CD4-positive, alpha-beta T cell (primary cell): ENCODE measurements at regions not wholly inside any gene's neighbourhood (a gene's known extent, or its start where the extent isn't known, plus 50 kb on each side); places are given as distances from the start of the nearest gene placed in this dataset.

Experiments used
- ATAC-seq: fragments of 200-7000 bp; cut with Tn5 transposase; one replicate; pipeline ENCODE4 v1.10.0; 2022; ENCODE audit warnings: mild to moderate bottlenecking; ENCODE audit not compliant: poor library complexity
- CTCF ChIA-PET: fragments of 350-600 bp; sonication (Branson Sonifier 250); formaldehyde crosslinking; loops from one replicate; lab custom pipeline; 2021; ENCODE audit warnings: antibody characterized with exemption, inconsistent platforms; lab: Charles Lee
- POLR2A ChIA-PET: fragments of 350-600 bp; sonication (Branson Sonifier 250); formaldehyde crosslinking; loops from one replicate; lab custom pipeline; 2021; ENCODE audit warnings: antibody characterized with exemption, inconsistent platforms; lab: Charles Lee
- DNase-seq, 14 experiments: peaks; one replicate each; pipeline ENCODE4 v3.0.0-alpha.2; 2013 to 2020; ENCODE audit warnings: mixed read lengths in 2 of 14
- H3K27ac ChIP-seq, 2 donors: one replicate each; pipeline versions ENCODE4 v1.5.1 to v1.7.0; 2013; ENCODE audit warnings: low read length in 2 of 2, low read depth in 1 of 2, mild to moderate bottlenecking in 1 of 2
- H3K27me3 ChIP-seq, 2 experiments: 1 replicate in 1 of 2; 2 replicates in 1 of 2; pipeline versions ENCODE4 v1.6.1 to v1.7.0; 2013; ENCODE audit warnings: low read length in 2 of 2, control low read depth in 1 of 2, mild to moderate bottlenecking in 1 of 2, moderate library complexity in 1 of 2; ENCODE audit not compliant: insufficient read depth in 2 of 2, control insufficient read depth in 1 of 2
- H3K36me3 ChIP-seq: one replicate; pipeline ENCODE4 v1.6.1; 2013; ENCODE audit warnings: low read length, control low read depth; ENCODE audit not compliant: insufficient read depth
- H3K4me1 ChIP-seq: one replicate; pipeline ENCODE4 v1.6.1; 2013; ENCODE audit warnings: low read length, control low read depth; ENCODE audit not compliant: insufficient read depth
- H3K4me3 ChIP-seq: one replicate; pipeline ENCODE4 v1.5.1; 2013; ENCODE audit warnings: mild to moderate bottlenecking, low read length, moderate library complexity
- H3K9me3 ChIP-seq, 2 experiments: 1 replicate in 1 of 2; 2 replicates in 1 of 2; pipeline versions ENCODE4 v1.6.1 to v1.7.0; 2013; ENCODE audit warnings: low read length in 2 of 2, mild to moderate bottlenecking in 2 of 2, control low read depth in 1 of 2, moderate library complexity in 1 of 2; ENCODE audit not compliant: control insufficient read depth in 1 of 2, insufficient read depth in 1 of 2
- H3K27ac Mint-ChIP-seq: one replicate; pipeline ENCODE4 v1.8.0; 2020; ENCODE audit warnings: mixed read lengths
- H3K27me3 Mint-ChIP-seq: one replicate; pipeline ENCODE4 v1.8.0; 2021; ENCODE audit warnings: mixed read lengths
- H3K36me3 Mint-ChIP-seq: one replicate; pipeline ENCODE4 v1.8.0; 2021; ENCODE audit warnings: low read depth, mixed read lengths
- H3K4me1 Mint-ChIP-seq: one replicate; pipeline ENCODE4 v1.8.0; 2021; ENCODE audit warnings: low read depth, mixed read lengths
- H3K4me3 Mint-ChIP-seq: one replicate; pipeline ENCODE4 v1.8.0; 2020; ENCODE audit warnings: mild to moderate bottlenecking, mixed read lengths
- H3K9me3 Mint-ChIP-seq: one replicate; pipeline ENCODE4 v1.8.0; 2020; ENCODE audit warnings: mixed read lengths
- CTCF ChIP-seq: fragments of 200-600 bp; IDR thresholded peaks from one replicate; pipeline ENCODE4 v1.8.0; 2022; ENCODE audit warnings: antibody characterized with exemption, mild to moderate bottlenecking
- intact Hi-C, 2 experiments: fragments of 100-400 bp; cut with DNase I in 1 of 2; cut with micrococcal nuclease in 1 of 2; formaldehyde crosslinking; loops; one replicate each; pipeline versions ENCODE4 v1.15.1 to v1.9.0; 2023 to 2025; cut with DNase I, micrococcal nuclease

DNA sequence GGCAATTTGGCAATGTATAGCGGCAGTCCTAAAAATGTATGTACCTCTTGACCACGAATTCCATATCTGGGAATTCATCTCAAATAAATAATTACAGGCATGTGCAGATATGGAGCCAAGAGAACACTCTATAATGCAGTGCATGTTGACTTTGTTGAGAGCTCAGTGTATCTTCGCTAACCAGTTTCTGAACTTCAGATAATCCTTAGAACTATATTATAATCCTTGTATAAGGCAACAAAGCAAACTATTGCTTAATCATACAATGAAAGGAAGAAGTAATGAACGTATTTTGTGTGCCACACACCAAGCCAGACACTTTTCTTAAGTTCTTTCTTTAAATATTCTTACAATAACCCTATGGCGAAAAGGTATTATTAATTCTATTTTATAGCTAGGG, 168.5 kb downstream of the SMIM20 start:
- intact Hi-C loops: loop anchor here (1.0 to 10.0 kb wide), 5 partner anchors 238 to 328 kb away; partner anchors contain the start of gene RBPJ (in 1 of the 2)
- H3K27me3 ChIP-seq: no peaks in the 10 kb centered on the region
- ATAC-seq (no peak), DNase-seq (no peak)
- TF ChIP-seq CTCF: no peak
- no peaks in the 10 kb centered on the region for H3K36me3 ChIP-seq
- H3K27me3 Mint-ChIP-seq: peaks cover 7% of the 10 kb centered on the region
- H3K9me3 Mint-ChIP-seq: no peaks in the 10 kb centered on the region
- no peak overlapping the region for H3K27ac ChIP-seq
- ChIA-PET CTCF (interaction anchor here (0.6 to 1.5 kb wide), 7 partner anchors 10 to 249 kb away, joined by 3 to 8 read pairs (median 3); no protein-coding TSS in a partner anchor), POLR2A (interaction anchor here (1.2 to 1.6 kb wide), 3 partner anchors 237 to 327 kb away, joined by 3 to 10 read pairs (median 5); no protein-coding TSS in a partner anchor)
- H3K27ac Mint-ChIP-seq: no peak overlapping the region
- H3K4me1 ChIP-seq: peaks cover 14% of the 10 kb centered on the region
- no peak overlapping the region for H3K4me3 Mint-ChIP-seq
- H3K36me3 Mint-ChIP-seq: no peaks in the 10 kb centered on the region
- H3K4me1 Mint-ChIP-seq: peaks cover 19% of the 10 kb centered on the region
- H3K4me3 ChIP-seq: no peak overlapping the region
- H3K9me3 ChIP-seq: no peaks in the 10 kb centered on the region

DNA sequence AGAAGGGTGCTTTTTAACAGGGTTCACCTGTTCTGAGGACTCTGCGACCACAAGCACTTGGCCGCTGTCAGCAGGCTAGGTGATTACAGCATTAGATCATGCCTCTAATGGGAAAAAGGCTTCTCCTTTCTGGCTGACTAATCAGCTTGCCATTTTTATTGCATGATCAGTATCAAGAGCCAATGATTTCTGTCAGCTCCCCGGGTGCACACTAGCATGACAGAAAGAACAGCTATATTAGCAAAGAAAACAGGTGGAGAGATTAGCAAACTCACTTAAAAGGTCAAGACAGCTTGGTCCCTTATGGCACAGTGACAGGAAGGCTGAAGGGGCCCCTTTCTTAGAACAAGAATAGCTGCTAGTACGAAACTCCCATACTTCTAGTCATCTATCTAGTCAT, 170.0 kb downstream of the SMIM20 start:
- H3K4me1 ChIP-seq: peaks cover 26% of the 10 kb centered on the region
- no peak for TF ChIP-seq CTCF
- H3K4me3 ChIP-seq: no peak overlapping the region
- no peaks in the 10 kb centered on the region for H3K9me3 ChIP-seq
- H3K36me3 ChIP-seq: no peaks in the 10 kb centered on the region
- POLR2A ChIA-PET: no interaction called here
- Mint-ChIP-seq H3K9me3 (no peaks in the 10 kb centered on the region), H3K27ac (no peak overlapping the region), H3K27me3 (peaks cover 11% of the 10 kb centered on the region), H3K4me1 (peaks cover 27% of the 10 kb centered on the region), H3K36me3 (no peaks in the 10 kb centered on the region), H3K4me3 (no peak overlapping the region)
- CTCF ChIA-PET: no interaction called here
- no peaks in the 10 kb centered on the region for H3K27me3 ChIP-seq
- intact Hi-C loops: loop anchor here (2.0 to 10.0 kb wide), 4 partner anchors 239 to 327 kb away; partner anchors contain the start of gene RBPJ (in 1 of the 2)
- H3K27ac ChIP-seq: no peak overlapping the region
- DNase-seq: no peak
- no peak for ATAC-seq

GRCh38 chr4:26084414-26084813, 170.4 kb downstream of the SMIM20 start:
- H3K4me1 ChIP-seq: peaks cover 27% of the 10 kb centered on the region
- no peaks in the 10 kb centered on the region for H3K27me3 ChIP-seq
- H3K27ac Mint-ChIP-seq: no peak overlapping the region
- H3K36me3 ChIP-seq: no peaks in the 10 kb centered on the region
- ChIA-PET POLR2A (no interaction called here), CTCF (no interaction called here)
- peaks cover 30% of the 10 kb centered on the region for H3K4me1 Mint-ChIP-seq
- no peak for ATAC-seq
- no peak overlapping the region for H3K4me3 ChIP-seq
- no peak overlapping the region for H3K27ac ChIP-seq
- H3K9me3 Mint-ChIP-seq: no peaks in the 10 kb centered on the region
- peaks cover 11% of the 10 kb centered on the region for H3K27me3 Mint-ChIP-seq
- intact Hi-C loops: loop anchor here (10.0 kb wide), 2 partner anchors 240 kb away; partner anchors contain the start of gene RBPJ (in 1 of the 2)
- no peak for DNase-seq
- no peaks in the 10 kb centered on the region for H3K36me3 Mint-ChIP-seq
- H3K4me3 Mint-ChIP-seq: no peak overlapping the region
- no peak for TF ChIP-seq CTCF
- no peaks in the 10 kb centered on the region for H3K9me3 ChIP-seq
